GM21390 (cell line): ENCODE measurements at regions not wholly inside any gene's neighbourhood (a gene's known extent, or its start where the extent isn't known, plus 50 kb on each side); places are given as distances from the start of the nearest gene placed in this dataset.

Source experiments
- ATAC-seq: cut with Tn5 transposase; IDR thresholded peaks from one replicate; pipeline ENCODE4 v1.9.1; 2021; ENCODE audit not compliant: unreplicated experiment

- ATAC-seq: no peak
Observed at GRCh38 chr18:24818441-24818840, 358.0 kb downstream of the HRH4 start.

DNA sequence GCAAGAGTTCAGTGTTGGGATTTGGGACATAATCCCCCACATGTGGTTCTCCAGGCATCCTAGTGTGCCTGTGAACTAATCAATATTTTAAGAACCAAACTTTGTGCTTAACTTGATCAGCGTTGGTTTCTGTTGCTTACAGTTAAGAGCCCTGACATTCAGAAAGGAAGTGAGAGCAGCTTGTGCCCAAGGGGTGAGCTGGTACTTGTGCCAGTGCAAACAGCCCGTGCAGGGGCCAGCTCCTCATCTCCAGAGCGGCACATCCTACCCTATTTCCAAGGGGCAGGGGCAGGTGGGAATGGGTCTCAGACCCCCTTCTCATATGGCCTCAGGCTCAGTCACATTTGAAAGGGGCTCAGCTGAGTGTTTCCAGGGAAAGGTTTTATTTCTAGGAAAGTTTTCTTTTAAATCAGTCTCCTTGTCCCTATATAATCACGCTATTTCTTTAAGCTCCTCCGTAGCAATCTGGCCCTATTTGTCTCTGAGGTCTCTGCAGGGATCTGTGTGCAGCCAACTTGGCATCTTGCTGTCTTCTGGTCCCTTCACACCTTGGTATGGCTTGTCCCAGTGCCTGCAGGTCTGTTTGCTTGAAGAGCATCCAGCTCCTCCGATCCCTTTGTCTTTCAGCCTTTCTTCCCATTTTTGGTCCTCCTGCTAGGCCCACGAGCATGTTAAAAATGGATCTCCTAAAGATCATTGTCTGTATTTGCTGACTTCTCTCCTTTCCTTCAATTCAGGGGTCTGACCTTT lies 358.9 kb downstream of the HRH4 start:
- ATAC-seq: no peak

- ATAC-seq: no peak
Observed at GRCh38 chr18:24825397-24825796, 365.0 kb downstream of the HRH4 start.

DNA sequence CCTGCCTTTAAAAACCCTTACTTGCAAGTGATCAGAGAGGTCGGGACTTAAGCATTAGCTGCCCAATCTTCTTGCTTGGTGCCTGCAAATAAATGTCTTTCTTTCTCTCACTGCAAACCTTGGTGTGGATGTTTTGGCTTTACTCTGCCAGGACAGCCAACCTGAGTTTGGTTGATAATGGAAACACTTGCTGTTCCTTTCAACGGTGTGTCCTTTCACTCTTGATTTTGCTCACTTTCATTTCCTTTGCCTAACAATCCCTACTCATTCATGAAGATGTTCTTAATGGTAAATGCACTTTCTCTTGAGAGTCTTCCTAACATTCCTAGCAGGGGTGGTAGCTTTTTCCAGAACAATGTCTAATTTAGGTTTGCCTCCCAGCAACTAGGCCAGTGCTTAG lies 366.2 kb downstream of the HRH4 start:
- no peak for ATAC-seq

DNA sequence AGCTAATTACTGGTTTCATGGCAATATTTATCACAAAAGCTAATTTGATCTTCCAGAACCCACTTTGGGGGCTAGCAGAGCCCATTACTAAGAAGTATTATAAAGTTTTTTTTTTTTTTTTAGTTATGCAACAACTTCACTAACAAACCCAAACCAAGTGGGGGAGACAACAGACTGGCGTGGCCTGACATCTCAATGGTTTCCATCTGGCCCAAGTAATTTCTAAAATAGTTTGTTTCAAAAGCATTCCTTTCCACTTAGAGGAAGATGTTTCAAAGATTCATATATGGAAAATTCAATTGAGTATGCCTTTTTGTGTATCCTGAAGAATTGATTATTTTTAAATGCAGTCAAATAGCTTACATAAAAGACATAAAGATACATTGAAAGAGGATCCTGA lies 367.1 kb downstream of the HRH4 start:
- ATAC-seq: no peak

DNA sequence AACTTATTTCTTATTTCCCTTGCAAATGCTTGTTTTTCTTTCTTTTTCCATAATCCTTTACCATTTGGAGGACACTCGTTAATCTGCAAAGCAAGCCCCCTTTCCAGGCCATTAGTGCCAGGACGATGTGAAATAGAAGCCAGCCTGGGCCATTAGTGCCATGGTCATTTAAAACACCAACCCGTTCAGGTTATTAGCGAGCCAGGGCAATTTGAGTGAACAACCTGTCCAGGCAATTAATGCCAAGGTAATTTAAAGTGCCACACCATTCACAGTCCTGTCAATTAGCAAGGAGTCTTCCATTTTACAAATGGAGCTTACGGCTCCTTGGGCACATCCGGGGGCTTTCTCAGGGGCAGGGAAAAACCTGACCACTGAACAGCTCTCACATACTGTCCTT lies 370.6 kb downstream of the HRH4 start:
- ATAC-seq: no peak

DNA sequence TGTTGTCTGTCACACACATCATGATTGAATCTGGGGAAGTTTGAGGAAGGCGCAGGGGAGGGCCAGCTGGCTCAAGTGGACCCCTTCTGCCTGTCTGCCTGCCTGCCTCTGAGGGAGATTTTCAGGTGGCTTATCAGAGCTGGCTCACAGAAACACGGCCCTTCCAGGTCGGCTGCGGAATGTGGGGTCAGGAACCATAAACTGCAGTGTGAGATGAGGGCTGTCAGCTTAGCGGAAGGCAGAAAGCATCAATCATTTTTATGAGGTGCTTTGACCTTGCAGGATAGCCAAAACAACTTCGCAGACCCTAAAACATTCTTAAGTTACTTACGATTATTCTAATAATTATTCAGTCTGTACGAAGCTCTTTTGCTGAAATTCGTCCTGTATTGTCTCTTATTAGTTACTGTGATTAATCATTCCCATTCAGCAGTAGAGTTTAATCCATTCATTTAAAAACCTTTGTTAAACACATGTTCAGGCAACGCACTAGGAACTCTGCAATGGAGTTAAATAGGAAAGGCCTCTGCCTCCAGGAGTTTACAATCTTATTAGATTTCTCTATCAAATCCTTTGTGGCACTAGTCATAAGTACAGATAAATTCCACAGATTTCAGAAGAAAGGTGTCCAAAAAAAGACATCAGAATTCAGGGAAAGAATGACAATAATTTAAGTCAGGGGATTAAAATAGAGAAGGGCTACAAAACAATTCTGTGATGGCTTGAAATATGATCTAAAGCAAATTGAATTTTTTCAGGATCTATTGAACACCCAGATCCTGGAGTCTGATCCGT lies 371.6 kb downstream of the HRH4 start:
- ATAC-seq: no peak

- no peak for ATAC-seq
Observed at GRCh38 chr18:24835751-24836150, 375.3 kb downstream of the HRH4 start.

GRCh38 chr18:24837066-24837465 lies 376.6 kb downstream of the HRH4 start:
- no peak for ATAC-seq

DNA sequence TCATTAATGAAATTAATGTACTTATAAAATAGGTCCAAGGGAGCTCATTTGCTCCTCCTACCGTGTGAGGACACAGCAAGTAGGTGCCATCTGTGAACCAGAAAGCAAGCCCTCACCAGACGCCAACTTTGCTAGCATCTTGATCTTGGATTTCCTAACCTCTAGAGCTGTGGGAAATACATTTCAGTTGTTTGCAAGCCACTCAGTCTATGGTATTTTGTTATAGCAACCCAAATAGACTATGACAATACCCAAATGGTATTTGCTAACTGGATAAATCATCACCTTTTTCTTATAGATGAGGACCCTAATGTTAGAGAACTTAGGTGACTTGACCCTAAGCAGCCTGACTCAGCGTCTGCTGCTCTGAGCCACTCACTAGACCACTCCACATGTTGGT lies 379.6 kb downstream of the HRH4 start:
- ATAC-seq: no peak

- no peak for ATAC-seq
Observed at GRCh38 chr18:24840640-24841039, 380.2 kb downstream of the HRH4 start.

- ATAC-seq: no peak
Observed at GRCh38 chr18:24841536-24841935, 381.1 kb downstream of the HRH4 start.

DNA sequence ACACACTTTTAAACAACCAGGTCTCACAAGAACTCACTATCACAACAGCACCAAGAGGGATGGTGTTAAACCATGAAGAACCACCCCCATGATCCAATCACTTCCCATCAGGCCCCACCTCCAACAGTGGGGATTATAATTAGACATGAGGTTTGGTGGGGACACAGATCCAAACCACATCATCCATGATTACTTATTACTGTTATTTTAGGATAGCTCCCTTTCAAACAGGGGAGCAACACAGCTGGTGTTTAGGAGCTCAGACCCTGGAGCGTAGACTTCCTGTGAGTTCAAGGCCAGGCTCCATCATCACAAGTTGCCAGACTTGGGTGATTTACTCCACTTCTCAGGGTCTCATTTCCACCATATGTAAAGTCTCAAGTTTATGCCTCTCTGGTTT lies 382.7 kb downstream of the HRH4 start:
- no peak for ATAC-seq

DNA sequence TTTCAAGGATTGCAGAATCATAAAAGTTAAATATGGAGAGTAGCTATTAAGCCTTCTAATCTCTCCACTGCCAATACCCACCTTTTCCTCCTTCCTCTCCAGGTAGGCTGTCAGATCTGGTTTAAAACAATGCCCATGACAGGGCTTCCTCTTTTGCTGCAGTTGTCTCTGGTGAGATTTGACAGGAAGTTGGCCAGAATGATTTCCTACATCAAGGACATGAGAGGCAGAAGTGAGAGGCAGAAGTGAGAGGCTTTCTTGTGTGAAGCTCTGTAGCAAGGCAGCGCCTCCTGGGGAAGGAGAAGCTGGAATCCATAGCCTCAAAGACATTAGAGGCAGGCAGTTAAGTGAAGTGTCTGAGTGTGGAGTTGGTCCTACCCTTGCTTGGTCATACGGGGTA lies 385.7 kb downstream of the HRH4 start:
- no peak for ATAC-seq

DNA sequence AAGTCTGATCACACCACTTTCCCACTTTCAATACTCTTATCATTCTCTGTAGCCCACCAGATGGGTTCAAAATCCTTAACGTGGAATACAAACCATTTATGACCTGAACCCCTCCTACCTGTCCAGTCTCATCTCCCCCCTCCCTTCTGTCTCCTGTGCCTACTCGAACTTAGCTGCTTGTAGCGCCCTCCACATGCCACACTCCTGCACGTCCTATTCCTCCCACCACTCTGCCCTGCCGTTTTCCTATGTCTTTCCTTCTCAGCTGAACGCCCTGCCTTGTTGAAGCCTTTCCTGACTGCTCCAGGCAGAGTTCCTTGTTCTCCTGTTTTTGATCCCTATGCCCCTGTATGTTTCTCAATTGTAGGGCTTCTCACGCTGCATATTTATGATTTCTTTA lies 390.1 kb downstream of the HRH4 start:
- ATAC-seq: no peak

GRCh38 chr18:24853076-24853475 lies 392.6 kb downstream of the HRH4 start:
- no peak for ATAC-seq

DNA sequence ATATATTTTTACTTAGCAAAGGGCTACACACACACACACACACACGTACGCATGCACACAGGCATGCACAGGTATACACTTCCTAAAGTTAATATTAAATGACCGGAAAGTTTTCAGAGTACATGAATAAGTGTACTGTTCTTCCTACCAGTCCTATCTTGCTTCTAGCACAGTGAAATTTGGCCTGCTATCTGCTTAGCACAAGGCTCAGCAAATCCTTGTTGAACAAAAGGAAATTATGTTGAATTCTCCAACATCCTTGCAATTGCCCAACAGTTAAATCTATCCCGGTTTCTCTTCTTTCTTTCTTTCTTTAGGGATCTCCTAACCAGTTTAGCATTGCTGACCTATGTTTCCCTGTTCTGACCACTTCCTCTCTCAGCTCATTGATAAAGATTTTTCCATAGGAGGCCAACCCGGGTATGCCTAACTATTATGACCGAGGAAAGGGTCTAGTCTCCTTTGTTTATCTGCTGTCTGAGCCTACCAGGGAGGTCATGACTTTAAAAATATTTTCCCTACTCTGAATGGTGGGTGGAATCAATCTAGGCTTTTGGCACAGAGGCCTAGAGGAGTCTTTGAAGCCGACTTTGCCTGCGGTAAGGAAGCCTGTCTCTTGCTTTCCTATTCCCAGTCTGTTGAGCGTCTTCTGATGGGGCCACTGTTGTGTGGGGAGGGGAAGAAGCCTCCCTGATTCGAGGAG lies 400.7 kb downstream of the HRH4 start:
- no peak for ATAC-seq

DNA sequence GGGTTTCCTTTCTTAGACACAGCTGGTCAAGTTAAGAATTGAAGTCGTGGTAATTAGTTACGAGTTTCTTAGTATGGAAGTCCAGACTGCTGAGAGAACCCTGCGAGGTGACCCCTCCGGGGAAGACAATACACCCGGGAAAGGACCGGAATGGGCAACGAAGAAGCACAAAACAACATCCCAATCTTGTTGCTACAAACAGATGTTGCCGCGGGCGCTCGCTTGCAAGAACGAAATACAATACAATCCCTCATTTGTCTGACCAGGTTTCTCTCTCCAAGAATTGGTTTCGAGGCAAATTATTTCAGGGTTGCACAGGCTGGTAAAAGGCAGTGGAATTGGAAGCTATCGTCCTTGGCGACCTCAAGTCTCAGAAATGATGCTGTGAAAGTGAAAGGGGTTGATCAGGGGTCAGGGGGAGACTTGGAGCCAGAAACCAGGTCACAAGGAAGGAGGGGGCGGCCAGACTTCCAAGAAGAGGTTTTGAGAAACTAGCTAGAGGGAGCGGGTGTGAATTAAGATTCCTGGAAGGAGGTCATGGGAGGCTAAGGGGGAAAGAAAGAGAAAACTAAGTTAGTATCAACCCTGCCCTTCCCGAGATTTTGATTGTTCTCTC lies 401.9 kb downstream of the HRH4 start:
- ATAC-seq: no peak

- ATAC-seq: no peak
Observed at GRCh38 chr18:24868311-24868710, 407.9 kb downstream of the HRH4 start.

GRCh38 chr18:24868760-24869237 lies 408.4 kb downstream of the HRH4 start:
- ATAC-seq: no peak

- no peak for ATAC-seq
Observed at GRCh38 chr18:24869285-24869684, 408.8 kb downstream of the HRH4 start.
